Ishikawa (cell line): ENCODE measurements at regions not wholly inside any gene's neighbourhood (a gene's known extent, or its start where the extent isn't known, plus 50 kb on each side); places are given as distances from the start of the nearest gene placed in this dataset.

Experiments
- CEBPB ChIP-seq: IDR thresholded peaks from 2 replicates; pipeline ENCODE4 v1.6.1; 2012
- CREB1 ChIP-seq: IDR thresholded peaks from 2 replicates; pipeline ENCODE4 v1.6.1; 2012; ENCODE audit warnings: low read depth
- EGR1 ChIP-seq: IDR thresholded peaks from 2 replicates; pipeline ENCODE4 v1.6.1; 2012
- EP300 ChIP-seq: IDR thresholded peaks from 2 replicates; pipeline ENCODE4 v1.6.1; 2012; ENCODE audit warnings: borderline replicate concordance
- FOXM1 ChIP-seq: IDR thresholded peaks from 2 replicates; pipeline ENCODE4 v1.6.1; 2012; ENCODE audit warnings: low read depth, borderline replicate concordance
- MAX ChIP-seq: IDR thresholded peaks from 2 replicates; pipeline ENCODE4 v1.6.1; 2012
- NFIC ChIP-seq: IDR thresholded peaks from 2 replicates; pipeline ENCODE4 v1.6.1; 2012
- RAD21 ChIP-seq: IDR thresholded peaks from 2 replicates; pipeline ENCODE4 v1.6.1; 2012; ENCODE audit warnings: low read depth
- REST ChIP-seq: IDR thresholded peaks from 2 replicates; pipeline ENCODE4 v1.6.1; 2012; ENCODE audit warnings: low read depth, mild to moderate bottlenecking
- TAF1 ChIP-seq: IDR thresholded peaks from 2 replicates; pipeline ENCODE4 v1.6.1; 2012; ENCODE audit warnings: low read depth, mild to moderate bottlenecking
- TCF12 ChIP-seq: IDR thresholded peaks from 2 replicates; pipeline ENCODE4 v1.6.1; 2012; ENCODE audit warnings: low read depth
- TEAD4 ChIP-seq: IDR thresholded peaks from 2 replicates; pipeline ENCODE4 v1.6.1; 2012
- YY1 ChIP-seq: IDR thresholded peaks from 2 replicates; pipeline ENCODE4 v1.6.1; 2012; ENCODE audit warnings: low read depth
- ZBTB7A ChIP-seq: IDR thresholded peaks from 2 replicates; pipeline ENCODE4 v1.6.1; 2012; ENCODE audit warnings: low read depth
- TF ChIP-seq, protein P1 (sequence below): IDR thresholded peaks from 2 replicates; pipeline ENCODE4 v1.6.1; 2012

DNA sequence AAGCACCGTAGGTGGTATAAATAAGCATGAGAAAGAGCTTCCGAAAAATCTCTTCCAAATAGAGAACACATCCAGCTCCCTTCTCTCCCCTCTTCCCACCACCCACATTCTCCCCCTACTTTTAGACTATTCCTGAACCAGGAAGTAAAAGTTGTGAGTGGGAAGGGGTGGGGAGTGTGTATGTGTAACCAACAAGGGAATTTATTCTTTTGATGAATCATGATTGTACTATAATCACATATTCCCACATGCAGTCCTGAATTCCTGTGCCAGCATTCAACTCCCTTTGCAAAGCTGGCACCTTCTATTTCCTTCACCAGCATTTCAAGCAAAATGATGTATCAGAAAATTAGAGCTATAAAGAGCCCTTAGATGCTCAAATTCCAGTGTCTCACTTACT lies 230.6 kb upstream of the CHRM2 start:
- TF ChIP-seq, protein P1, sequence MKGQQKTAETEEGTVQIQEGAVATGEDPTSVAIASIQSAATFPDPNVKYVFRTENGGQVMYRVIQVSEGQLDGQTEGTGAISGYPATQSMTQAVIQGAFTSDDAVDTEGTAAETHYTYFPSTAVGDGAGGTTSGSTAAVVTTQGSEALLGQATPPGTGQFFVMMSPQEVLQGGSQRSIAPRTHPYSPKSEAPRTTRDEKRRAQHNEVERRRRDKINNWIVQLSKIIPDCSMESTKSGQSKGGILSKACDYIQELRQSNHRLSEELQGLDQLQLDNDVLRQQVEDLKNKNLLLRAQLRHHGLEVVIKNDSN: no peak
- TF ChIP-seq YY1 (no peak), MAX (no peak), TAF1 (no peak), NFIC (no peak), EP300 (no peak), CREB1 (no peak)

GRCh38 chr7:136635751-136636150 lies 232.7 kb upstream of the CHRM2 start:
- no peak for TF ChIP-seq YY1
- TF ChIP-seq MAX: no peak
- no peak for TF ChIP-seq CREB1
- no peak for TF ChIP-seq TAF1
- TF ChIP-seq TCF12: no peak
- TF ChIP-seq RAD21: no peak
- TF ChIP-seq NFIC: no peak
- no peak for TF ChIP-seq REST
- TF ChIP-seq EGR1: no peak
- no peak for TF ChIP-seq FOXM1
- TF ChIP-seq, protein P1: no peak
- TF ChIP-seq EP300: no peak
- no peak for TF ChIP-seq TEAD4
- TF ChIP-seq ZBTB7A: no peak
- TF ChIP-seq CEBPB: no peak

DNA sequence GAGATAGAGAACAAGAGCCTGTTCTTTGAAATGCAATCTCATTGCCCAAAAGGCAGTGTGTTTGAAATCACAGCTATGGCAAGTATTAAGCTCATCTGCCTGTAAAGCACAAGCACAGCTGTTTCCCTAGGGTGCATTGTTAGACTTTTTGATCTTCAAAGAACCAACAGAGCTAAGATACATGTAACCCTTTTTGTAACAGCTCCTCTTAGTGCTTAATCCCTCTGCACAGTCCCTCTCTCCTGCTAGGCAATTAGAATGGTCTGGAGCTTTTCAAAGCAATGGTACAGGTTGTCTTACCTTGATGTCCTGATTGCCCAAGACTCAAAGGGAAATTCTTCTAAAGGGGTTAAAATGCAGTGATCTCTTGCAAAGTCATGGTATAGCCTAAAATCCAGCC lies 249.6 kb upstream of the CHRM2 start:
- TF ChIP-seq, protein P1: no peak
- TF ChIP-seq EP300 (no peak), CREB1 (no peak), ZBTB7A (no peak), TEAD4 (no peak), RAD21 (no peak)

- TF ChIP-seq TAF1 (no peak), EGR1 (no peak), CEBPB (no peak), NFIC (no peak), EP300 (no peak), MAX (no peak), TCF12 (no peak), REST (no peak), RAD21 (no peak), FOXM1 (no peak), YY1 (no peak), ZBTB7A (no peak), CREB1 (no peak), TEAD4 (no peak)
- TF ChIP-seq, protein P1: no peak
Observed at GRCh38 chr7:136617176-136617575, 251.3 kb upstream of the CHRM2 start.

DNA sequence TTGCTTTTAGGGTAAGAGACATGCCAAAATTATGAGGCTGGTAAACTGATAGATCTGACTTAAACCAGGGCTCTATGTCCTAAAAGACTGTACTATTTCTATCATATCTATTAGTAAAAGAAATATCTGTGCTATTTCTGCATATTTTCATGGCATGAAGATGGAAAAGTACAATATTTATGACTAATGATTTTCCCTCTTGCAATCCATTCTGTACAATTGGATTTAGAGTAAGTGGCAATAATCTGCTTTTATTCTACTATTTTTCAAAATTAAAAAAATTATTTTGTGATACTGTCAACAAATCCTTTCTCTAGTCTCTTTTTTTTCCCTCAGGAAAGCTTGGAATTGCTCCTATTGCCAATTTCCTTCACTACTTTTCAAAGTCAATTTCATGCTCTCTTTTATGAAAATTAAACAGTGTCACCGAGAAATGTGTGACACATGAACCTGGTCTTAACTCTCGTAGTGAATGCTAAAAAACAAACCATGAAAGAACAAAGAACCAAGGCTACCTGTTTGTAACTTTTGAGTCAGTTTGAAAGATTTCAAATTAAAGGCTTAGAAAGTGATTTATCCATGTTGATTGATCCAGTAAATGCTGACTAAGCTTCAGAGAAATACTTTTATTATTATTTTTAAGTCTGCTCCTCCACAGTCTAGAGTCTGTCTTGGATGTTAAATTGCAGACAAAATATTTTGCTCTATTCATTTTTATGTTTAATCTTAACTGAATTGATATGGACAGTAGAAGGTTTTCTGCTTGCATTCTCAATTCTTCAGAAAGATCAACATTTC lies 262.7 kb upstream of the CHRM2 start:
- TF ChIP-seq CEBPB (no peak), CREB1 (no peak), ZBTB7A (no peak), EP300 (no peak), TEAD4 (no peak), MAX (no peak), TCF12 (no peak), YY1 (no peak), NFIC (no peak), RAD21 (no peak), TAF1 (no peak)
